H9 (cell line): ENCODE measurements at regions not wholly inside any gene's neighbourhood (a gene's known extent, or its start where the extent isn't known, plus 50 kb on each side); places are given as distances from the start of the nearest gene placed in this dataset.

Experiments
- DNase-seq: peaks from one replicate; pipeline ENCODE4 v3.0.0-alpha.2; 2017
- H2AFZ ChIP-seq: one replicate; pipeline ENCODE4 v1.6.1; 2013; ENCODE audit warnings: mild to moderate bottlenecking, low read length, control low read depth, moderate library complexity
- H2AK5ac ChIP-seq: 2 replicates; pipeline ENCODE4 v1.6.1; 2013; ENCODE audit warnings: low read length, control low read depth, mixed read lengths; ENCODE audit not compliant: insufficient read length
- H2BK120ac ChIP-seq: one replicate; pipeline ENCODE4 v1.6.1; 2013; ENCODE audit warnings: low read depth, mild to moderate bottlenecking, low read length, control low read depth, inconsistent platforms; ENCODE audit not compliant: poor library complexity, severe bottlenecking
- H2BK12ac ChIP-seq: 2 replicates; pipeline ENCODE4 v1.6.1; 2013; ENCODE audit warnings: low read length, control low read depth, mixed read lengths, low read depth; ENCODE audit not compliant: insufficient read length
- H2BK15ac ChIP-seq: 2 replicates; pipeline ENCODE4 v1.6.1; 2013; ENCODE audit warnings: low read depth, low read length, control low read depth
- H2BK20ac ChIP-seq: one replicate; pipeline ENCODE4 v1.6.1; 2013; ENCODE audit warnings: low read depth, mild to moderate bottlenecking, low read length, control low read depth, inconsistent platforms; ENCODE audit not compliant: poor library complexity, severe bottlenecking
- H2BK5ac ChIP-seq: 2 replicates; pipeline ENCODE4 v1.6.1; 2013; ENCODE audit warnings: low read length, control low read depth, mixed read lengths; ENCODE audit not compliant: insufficient read length
- H3K14ac ChIP-seq: 2 replicates; pipeline ENCODE4 v1.6.1; 2013; ENCODE audit warnings: low read length, control low read depth; ENCODE audit not compliant: insufficient read depth
- H3K18ac ChIP-seq: 2 replicates; pipeline ENCODE4 v1.6.1; 2013; ENCODE audit warnings: low read depth, mild to moderate bottlenecking, mixed read lengths, low read length, control low read depth; ENCODE audit not compliant: insufficient read length
- H3K23ac ChIP-seq: 2 replicates; pipeline ENCODE4 v1.6.1; 2013; ENCODE audit warnings: low read length, control low read depth, mixed read lengths, low read depth; ENCODE audit not compliant: insufficient read length
- H3K23me2 ChIP-seq: 2 replicates; pipeline ENCODE4 v1.6.1; 2013; ENCODE audit warnings: low read depth, mild to moderate bottlenecking, mixed read lengths, low read length, control low read depth; ENCODE audit not compliant: insufficient read length, poor library complexity, severe bottlenecking
- H3K27ac ChIP-seq: 2 replicates; pipeline ENCODE4 v1.5.1; 2013; ENCODE audit warnings: low read length, control low read depth, mixed read lengths, low read depth; ENCODE audit not compliant: insufficient read length
- H3K27me3 ChIP-seq: 2 replicates; pipeline ENCODE4 v1.6.1; 2013; ENCODE audit warnings: low read length, control low read depth, inconsistent platforms; ENCODE audit not compliant: insufficient read depth
- H3K4ac ChIP-seq: 2 replicates; pipeline ENCODE4 v1.6.1; 2013; ENCODE audit warnings: low read depth, mild to moderate bottlenecking, control low read depth, inconsistent platforms, low read length, moderate library complexity
- H3K4me1 ChIP-seq: 2 replicates; pipeline ENCODE4 v1.6.1; 2013; ENCODE audit warnings: low read length, control low read depth, inconsistent platforms; ENCODE audit not compliant: insufficient read depth
- H3K4me2 ChIP-seq: 2 replicates; pipeline ENCODE4 v1.6.1; 2013; ENCODE audit warnings: low read length, control low read depth, mixed read lengths; ENCODE audit not compliant: insufficient read length, insufficient read depth
- H3K56ac ChIP-seq: 2 replicates; pipeline ENCODE4 v1.6.1; 2013; ENCODE audit warnings: low read depth, mild to moderate bottlenecking, mixed read lengths, low read length, control low read depth; ENCODE audit not compliant: insufficient read length
- H3K79me1 ChIP-seq: 2 replicates; pipeline ENCODE4 v1.6.1; 2013; ENCODE audit warnings: low read depth, mild to moderate bottlenecking, moderate library complexity, low read length, control low read depth, inconsistent platforms; ENCODE audit not compliant: insufficient read depth, poor library complexity, severe bottlenecking
- H3K79me2 ChIP-seq: 2 replicates; pipeline ENCODE4 v1.6.1; 2013; ENCODE audit warnings: low read length, control low read depth, inconsistent platforms; ENCODE audit not compliant: insufficient read depth
- H3K9ac ChIP-seq: 2 replicates; pipeline ENCODE4 v1.6.1; 2013; ENCODE audit warnings: low read length, control low read depth, mixed read lengths; ENCODE audit not compliant: insufficient read length; ENCODE audit errors: extremely low read depth
- H3K9me3 ChIP-seq: one replicate; pipeline ENCODE4 v1.6.1; 2013; ENCODE audit warnings: low read depth, low read length, inconsistent platforms; ENCODE audit not compliant: control insufficient read depth
- H3T11ph ChIP-seq: one replicate; pipeline ENCODE4 v1.6.1; 2013; ENCODE audit warnings: mild to moderate bottlenecking, low read length, control low read depth, inconsistent platforms
- H4K20me1 ChIP-seq: one replicate; pipeline ENCODE4 v1.6.1; 2013; ENCODE audit not compliant: control insufficient read depth, insufficient read length, insufficient read depth
- H4K5ac ChIP-seq: 2 replicates; pipeline ENCODE4 v1.6.1; 2013; ENCODE audit warnings: low read depth, mild to moderate bottlenecking, mixed read lengths, low read length, control low read depth; ENCODE audit not compliant: insufficient read length
- H4K8ac ChIP-seq: replicated peaks from 2 replicates; pipeline ENCODE4 v1.6.1; 2013; ENCODE audit warnings: low read length, control low read depth, mixed read lengths, low read depth; ENCODE audit not compliant: insufficient read length
- H4K91ac ChIP-seq: 2 replicates; pipeline ENCODE4 v1.6.1; 2013; ENCODE audit warnings: low read depth, mild to moderate bottlenecking, moderate library complexity, mixed read lengths, low read length, control low read depth; ENCODE audit not compliant: insufficient read length
- H3K27ac Mint-ChIP-seq, 3 experiments: 2 replicates in 2 of 3; 3 replicates in 1 of 3; pipeline ENCODE4 v1.8.0; 2020 to 2021; ENCODE audit warnings: mixed read lengths in 3 of 3, mild to moderate bottlenecking in 1 of 3, moderate library complexity in 1 of 3
- H3K27me3 Mint-ChIP-seq: 2 replicates; pipeline ENCODE4 v1.8.0; 2021; ENCODE audit warnings: low read depth, mild to moderate bottlenecking, moderate library complexity, mixed read lengths
- H3K36me3 Mint-ChIP-seq, 3 experiments: 2 replicates in 2 of 3; 3 replicates in 1 of 3; pipeline ENCODE4 v1.8.0; 2020 to 2021; ENCODE audit warnings: low read depth in 3 of 3, mixed read lengths in 3 of 3; ENCODE audit not compliant: insufficient read depth in 1 of 3
- H3K4me1 Mint-ChIP-seq, 2 experiments: 2 replicates each; pipeline ENCODE4 v1.8.0; 2020; ENCODE audit warnings: mixed read lengths in 2 of 2
- H3K4me3 Mint-ChIP-seq, 2 experiments: 2 replicates in 1 of 2; 3 replicates in 1 of 2; pipeline ENCODE4 v1.8.0; 2020 to 2021; ENCODE audit warnings: mild to moderate bottlenecking in 2 of 2, mixed read lengths in 2 of 2, moderate library complexity in 1 of 2
- H3K9me3 Mint-ChIP-seq, 2 experiments: 2 replicates in 1 of 2; 3 replicates in 1 of 2; pipeline ENCODE4 v1.8.0; 2020; ENCODE audit warnings: mild to moderate bottlenecking in 2 of 2, mixed read lengths in 2 of 2, moderate library complexity in 1 of 2
- CTCF ChIP-seq: fragments of 200-600 bp; sonication (generic); conservative IDR thresholded peaks from 3 replicates; pipeline ENCODE4 v1.8.0; 2021; ENCODE audit warnings: antibody characterized with exemption, mild to moderate bottlenecking
- WGBS: extraction: QIAGEN DNeasy Blood & Tissue Kit; methylation state at CpG from one replicate; pipeline ENCODE4 v1.1.7; 2013; ENCODE audit warnings: missing lambda C conversion rate, low lambda C conversion rate, mixed read lengths; ENCODE audit not compliant: insufficient read length; ENCODE audit errors: extremely low coverage; 5-methylcytosine and 5-hydroxymethylcytosine counted together

- Histone ChIP-seq H4K20me1 (no peaks in the 10 kb centered on the region), H3K27me3 (no peaks in the 10 kb centered on the region), H3K18ac (no peak overlapping the region), H3T11ph (no peak overlapping the region), H3K23me2 (no peaks in the 10 kb centered on the region), H4K5ac (no peak overlapping the region), H4K8ac (no peak overlapping the region), H3K79me1 (no peaks in the 10 kb centered on the region), H2BK120ac (no peak overlapping the region), H2BK12ac (no peak overlapping the region), H3K79me2 (no peaks in the 10 kb centered on the region), H2BK20ac (no peak overlapping the region), H3K56ac (no peak overlapping the region), H3K4me2 (no peak overlapping the region), H2BK5ac (no peak overlapping the region), H3K4me1 (no peaks in the 10 kb centered on the region), H3K14ac (no peak overlapping the region), H4K91ac (no peak overlapping the region), H2AK5ac (no peak overlapping the region), H3K4ac (no peak overlapping the region), H3K9ac (no peak overlapping the region), H3K23ac (no peak overlapping the region), H2AFZ (no peak overlapping the region), H2BK15ac (no peak overlapping the region), H3K9me3 (no peaks in the 10 kb centered on the region), H3K27ac (no peak overlapping the region)
- DNase-seq = no peak
- H3K4me1 Mint-ChIP-seq = no peaks in the 10 kb centered on the region
- no peak overlapping the region for H3K4me3 Mint-ChIP-seq
- no peak overlapping the region for H3K27ac Mint-ChIP-seq
- H3K27me3 Mint-ChIP-seq = no peaks in the 10 kb centered on the region
- no peaks in the 10 kb centered on the region; a peak in 1 of 5 replicates for H3K9me3 Mint-ChIP-seq
- no CpG with 5 or more reads among the region's 1 CpG for WGBS
- no peak for TF ChIP-seq CTCF
- H3K36me3 Mint-ChIP-seq = no peaks in the 10 kb centered on the region
Observed at GRCh38 chr9:86503314-86503713, 149.1 kb upstream of the TUT7 start.
